ENCODE measurements at regions not wholly inside any gene's neighbourhood (a gene's known extent, or its start where the extent isn't known, plus 50 kb on each side); places are given as distances from the start of the nearest gene placed in this dataset.

- Histone ChIP-seq H4K20me1 (ENCODE audit: control insufficient read depth, extremely low read depth, insufficient read depth, low read length) (no peaks in the 10 kb centered on the region), H3K9ac (ENCODE audit: control insufficient read depth, extremely low read depth, insufficient read depth, low read length) (peak overlapping the region; percentile 74), H3K79me2 (ENCODE audit: control insufficient read depth, insufficient read depth, low read length) (no peaks in the 10 kb centered on the region), H3K4me2 (ENCODE audit: control insufficient read depth, extremely low read depth, insufficient read depth, low read depth, low read length) (peak overlapping the region; percentile 64), H3K9me1 (ENCODE audit: control insufficient read depth, extremely low read depth, insufficient read depth, low read length) (no peaks in the 10 kb centered on the region), H2AFZ (ENCODE audit: control insufficient read depth, low read length) (peak overlapping the region; percentile 69), H3K4me1 (ENCODE audit: control insufficient read depth, extremely low read depth, insufficient read depth, low read length) (peaks cover 17% of the 10 kb centered on the region), H3K36me3 (ENCODE audit: control insufficient read depth in 2 of 2, extremely low read depth in 1 of 2, insufficient read depth in 2 of 2, low read length in 2 of 2) (no peaks in the 10 kb centered on the region), H3K4me3 (ENCODE audit: control insufficient read depth in 2 of 3, extremely low read depth in 1 of 3, insufficient read depth in 2 of 3, low read depth in 1 of 3, low read length in 3 of 3) (no peak overlapping the region), H3K27me3 (ENCODE audit: control insufficient read depth, extremely low read depth, insufficient read depth, low read length) (no peaks in the 10 kb centered on the region), H3K9me3 (ENCODE audit: control insufficient read depth, low read depth, low read length) (no peaks in the 10 kb centered on the region), H3K27ac (ENCODE audit: control insufficient read depth, insufficient read depth, low read length) (peak overlapping the region; percentile 83)
- FAIRE-seq = peak; percentile 97
- dilution Hi-C loops (cut with MboI; ENCODE audit: extremely low pct_ligation_motif_present, low sequenced_read_pairs) = no loop called here
- TF ChIP-seq CTCF (optimal IDR thresholded peaks at IDR 0.05 in 1 of 3, IDR thresholded peaks at IDR 0.05 in 1 of 3, conservative IDR thresholded peaks at IDR 0.05 in 1 of 3; ENCODE audit: extremely low read depth in 1 of 3, insufficient read depth in 2 of 3, low read length in 3 of 3) (no peak), EZH2 (IDR thresholded peaks at IDR 0.05; ENCODE audit: low read length) (no peak)
- DNase-seq (ENCODE audit: low read depth, low spot score) = peak; percentile 33
Observed at GRCh38 chr1:24236789-24237371, 49.8 kb upstream of the IFNLR1 start.
